Endothelial cell of umbilical vein (primary cell): ENCODE measurements at regions not wholly inside any gene's neighbourhood (a gene's known extent, or its start where the extent isn't known, plus 50 kb on each side); places are given as distances from the start of the nearest gene placed in this dataset.

Experiments used
- BruUV-seq: library from RNA; stranded (reverse); fragments of 400-500 nt; replicated peaks from 2 replicates; lab custom pipeline; 2021; lab: Mats Ljungman, UMichigan
- CTCF ChIA-PET: fragments of 300-600, 350-600 bp; sonication (Branson Sonifier 250); formaldehyde crosslinking; loops from one replicate; lab custom pipeline; 2021; ENCODE audit warnings: antibody characterized with exemption, inconsistent platforms; lab: Charles Lee
- POLR2A ChIA-PET: fragments of 300-600, 350-600 bp; sonication (Branson Sonifier 250); formaldehyde crosslinking; loops from one replicate; lab custom pipeline; 2021; ENCODE audit warnings: antibody characterized with exemption, inconsistent platforms; lab: Charles Lee
- DNase-seq: peaks from one replicate; pipeline ENCODE4 v3.0.0-alpha.2; 2011; ENCODE audit warnings: low read depth, low spot score
- FAIRE-seq: peaks from 2 replicates; lab custom pipeline; 2011; peaks lifted over from hg19 to GRCh38; lab: Jason Lieb, UNC
- H2AFZ ChIP-seq: 2 replicates; pipeline ENCODE4 v1.6.0; 2012; ENCODE audit warnings: low read depth, low read length, control low read depth, inconsistent platforms
- H3K27ac ChIP-seq: 2 replicates; pipeline ENCODE4 v1.5.1; 2011; ENCODE audit warnings: low read depth, mild to moderate bottlenecking, control low read depth, low read length, moderate library complexity; ENCODE audit not compliant: insufficient read depth
- H3K27me3 ChIP-seq, 2 experiments: 2 replicates each; pipeline versions ENCODE4 v1.6.0 to v1.6.1; 2011; ENCODE audit warnings: low read length in 2 of 2, mixed read lengths in 1 of 2; ENCODE audit not compliant: control insufficient read depth in 2 of 2, insufficient read depth in 2 of 2
- H3K36me3 ChIP-seq, 2 experiments: 2 replicates in 1 of 2; 3 replicates in 1 of 2; pipeline ENCODE4 v1.5.1; 2011; ENCODE audit warnings: low read length in 2 of 2, mild to moderate bottlenecking in 1 of 2, moderate library complexity in 1 of 2; ENCODE audit not compliant: control insufficient read depth in 2 of 2, insufficient read depth in 2 of 2; ENCODE audit errors: extremely low read depth in 1 of 2
- H3K4me1 ChIP-seq: 3 replicates; pipeline ENCODE4 v1.5.1; 2011; ENCODE audit warnings: mild to moderate bottlenecking, low read length; ENCODE audit not compliant: control insufficient read depth, insufficient read depth; ENCODE audit errors: extremely low read depth
- H3K4me2 ChIP-seq: 2 replicates; pipeline ENCODE4 v1.6.1; 2011; ENCODE audit warnings: low read length, control low read depth, mixed read lengths; ENCODE audit not compliant: insufficient read depth
- H3K4me3 ChIP-seq, 3 experiments: fragments of 200-600 bp in 1 of 3; sonication (generic), shearing (Covaris generic) in 1 of 3; replicated peaks in 1 of 3; 2 replicates each; pipeline ENCODE4 v1.5.1; 2011 to 2016; ENCODE audit warnings: control low read depth in 3 of 3, low read length in 3 of 3, mild to moderate bottlenecking in 2 of 3, inconsistent platforms in 1 of 3, low read depth in 1 of 3, moderate library complexity in 1 of 3; ENCODE audit not compliant: insufficient read depth in 1 of 3
- H3K79me2 ChIP-seq: 2 replicates; pipeline ENCODE4 v1.6.0; 2012; ENCODE audit warnings: low read length, inconsistent platforms; ENCODE audit not compliant: control insufficient read depth, insufficient read depth
- H3K9ac ChIP-seq: replicated peaks from 2 replicates; pipeline ENCODE3; 2011; ENCODE audit warnings: low read length, control low read depth; ENCODE audit not compliant: insufficient read depth; ENCODE audit errors: extremely low read depth
- H3K9me1 ChIP-seq: replicated peaks from 3 replicates; pipeline ENCODE4 v1.6.0; 2011; ENCODE audit warnings: mild to moderate bottlenecking, low read length; ENCODE audit not compliant: control insufficient read depth, insufficient read depth; ENCODE audit errors: extremely low read depth
- H3K9me3 ChIP-seq: replicated peaks from 2 replicates; pipeline ENCODE4 v1.5.1; 2012; ENCODE audit warnings: low read length, inconsistent platforms; ENCODE audit not compliant: control insufficient read depth, insufficient read depth
- H4K20me1 ChIP-seq: replicated peaks from 2 replicates; pipeline ENCODE3; 2011; ENCODE audit warnings: mild to moderate bottlenecking, low read length; ENCODE audit not compliant: control insufficient read depth, insufficient read depth; ENCODE audit errors: extremely low read depth
- CTCF ChIP-seq, 2 donors: IDR thresholded peaks; 1 replicate in 1 of 2; 2 replicates in 1 of 2; pipeline ENCODE4 v1.5.1; 2011; ENCODE audit warnings: low read length in 2 of 2, mild to moderate bottlenecking in 2 of 2, moderate library complexity in 2 of 2, control low read depth in 1 of 2, inconsistent platforms in 1 of 2, low read depth in 1 of 2; ENCODE audit not compliant: insufficient read depth in 1 of 2; ENCODE audit errors: extremely low read depth in 1 of 2
- EZH2 ChIP-seq: IDR thresholded peaks from 2 replicates; pipeline ENCODE4 v1.6.1; 2012; ENCODE audit warnings: borderline replicate concordance, low read depth, mild to moderate bottlenecking, moderate library complexity, low read length, inconsistent platforms; ENCODE audit not compliant: severe bottlenecking
- FOS ChIP-seq: IDR thresholded peaks from 2 replicates; pipeline ENCODE4 v1.6.1; 2011; ENCODE audit warnings: mild to moderate bottlenecking, low read length, moderate library complexity, borderline replicate concordance; ENCODE audit not compliant: insufficient read depth
- GATA2 ChIP-seq: IDR thresholded peaks from 2 replicates; pipeline ENCODE4 v1.7.0; 2011; ENCODE audit warnings: low read depth, mild to moderate bottlenecking, moderate library complexity, mixed read lengths, low read length; ENCODE audit not compliant: insufficient read length, insufficient read depth
- JUN ChIP-seq: IDR thresholded peaks from 2 replicates; pipeline ENCODE4 v1.6.1; 2011; ENCODE audit warnings: borderline replicate concordance, low read depth; ENCODE audit not compliant: insufficient read length, insufficient read depth
- MAX ChIP-seq: IDR thresholded peaks from 2 replicates; pipeline ENCODE4 v1.6.1; 2011; ENCODE audit not compliant: insufficient read depth, insufficient read length
- MYC ChIP-seq: IDR thresholded peaks from one replicate; pipeline ENCODE4 v1.6.1; 2011; ENCODE audit warnings: mild to moderate bottlenecking, low read depth, low read length
- POLR2A ChIP-seq: IDR thresholded peaks from 2 replicates; pipeline ENCODE4 v1.6.1; 2012; ENCODE audit warnings: low read depth, mild to moderate bottlenecking, control low read depth, low read length
- POLR2AphosphoS5 ChIP-seq: IDR thresholded peaks from 2 replicates; pipeline ENCODE4 v1.6.1; 2012; ENCODE audit warnings: low read depth, mild to moderate bottlenecking, control low read depth, low read length, moderate library complexity; ENCODE audit not compliant: insufficient read depth
- dilution Hi-C: fragments of 300-500 bp; cut with MboI; formaldehyde crosslinking; loops from one replicate; pipeline ENCODE4 v1.15.0; 2019; ENCODE audit warnings: low sequenced_read_pairs; ENCODE audit not compliant: extremely low pct_ligation_motif_present
- intact Hi-C: fragments of 100-400 bp; cut with micrococcal nuclease; formaldehyde crosslinking; loops from one replicate; pipeline ENCODE4 v1.10.0; 2022

DNA sequence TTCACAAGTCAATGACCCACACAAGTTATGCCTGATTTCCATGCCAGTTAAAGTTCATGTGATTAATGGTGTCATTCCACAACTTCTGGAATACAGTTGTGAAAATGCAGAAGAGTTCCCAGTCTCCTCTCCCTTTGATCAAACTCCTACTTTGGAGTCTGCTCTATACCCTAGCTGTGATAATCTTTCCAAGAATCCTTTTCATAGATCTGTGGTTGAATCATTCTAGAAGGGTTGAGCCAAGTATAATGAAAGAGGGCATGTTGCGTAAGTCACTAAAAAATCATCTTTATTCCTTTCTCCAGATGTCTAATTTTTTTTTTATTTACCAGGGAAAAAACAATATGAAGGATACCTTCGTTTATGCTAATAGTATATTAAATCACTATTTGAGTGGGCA lies 89.7 kb upstream of the CARD18 start:
- DNase-seq, result no peak
- H3K4me3 ChIP-seq, result no peak overlapping the region
- no peaks in the 10 kb centered on the region for H3K27me3 ChIP-seq
- intact Hi-C loops, result no loop called here
- no peaks in the 10 kb centered on the region for H3K9me1 ChIP-seq
- ChIA-PET POLR2A (no interaction called here), CTCF (no interaction called here)
- H3K27ac ChIP-seq, result no peak overlapping the region
- peaks cover 8% of the 10 kb centered on the region for H3K4me1 ChIP-seq
- H3K9ac ChIP-seq, result no peak overlapping the region
- H3K4me2 ChIP-seq, result no peak overlapping the region
- dilution Hi-C loops, result no loop called here
- no peak for TF ChIP-seq GATA2
- no peak for TF ChIP-seq POLR2A
- FAIRE-seq, result no peak
- no TSS peak for BruUV-seq
- no peak overlapping the region for H2AFZ ChIP-seq
- H3K36me3 ChIP-seq, result no peaks in the 10 kb centered on the region
- H3K9me3 ChIP-seq, result no peaks in the 10 kb centered on the region
- H4K20me1 ChIP-seq, result no peaks in the 10 kb centered on the region
- H3K79me2 ChIP-seq, result no peaks in the 10 kb centered on the region

GRCh38 chr11:105227363-105227762 lies 87.8 kb upstream of the CARD18 start:
- BruUV-seq, result no TSS peak

More at GRCh38 chr11:105227363-105227762, 87.8 kb upstream of the CARD18 start:
- Histone ChIP-seq H3K9me1 (no peaks in the 10 kb centered on the region), H3K27ac (no peak overlapping the region), H3K4me3 (no peak overlapping the region), H3K9me3 (no peaks in the 10 kb centered on the region), H3K4me1 (peaks cover 4% of the 10 kb centered on the region), H3K36me3 (no peaks in the 10 kb centered on the region), H3K27me3 (no peaks in the 10 kb centered on the region), H3K9ac (no peak overlapping the region), H3K79me2 (no peaks in the 10 kb centered on the region), H2AFZ (no peak overlapping the region), H3K4me2 (no peak overlapping the region), H4K20me1 (no peaks in the 10 kb centered on the region)
- intact Hi-C loops (no loop called here), dilution Hi-C loops (no loop called here)
- FAIRE-seq, result no peak
- TF ChIP-seq POLR2AphosphoS5 (no peak), GATA2 (no peak), FOS (no peak), MAX (no peak), EZH2 (no peak), MYC (no peak), JUN (no peak), POLR2A (no peak), CTCF (IDR thresholded peaks at IDR 0.05; ENCODE audit: extremely low read depth in 1 of 2, insufficient read depth in 1 of 2, low read depth in 1 of 2, low read length in 2 of 2) (no peak)
- POLR2A ChIA-PET, result no interaction called here
- CTCF ChIA-PET, result interaction anchor here (2.0 to 2.2 kb wide), 2 partner anchors 8 to 16 kb away, joined by 4 to 7 read pairs; no protein-coding TSS in a partner anchor
- no peak for DNase-seq
